IgD-negative memory B cell (primary cell): ENCODE measurements at regions not wholly inside any gene's neighbourhood (a gene's known extent, or its start where the extent isn't known, plus 50 kb on each side); places are given as distances from the start of the nearest gene placed in this dataset.

Experiments used
- H3K27ac Mint-ChIP-seq, 3 donors: one replicate each; pipeline ENCODE4 v1.8.0; 2020 to 2022; ENCODE audit warnings: mild to moderate bottlenecking in 3 of 3, mixed read lengths in 3 of 3, moderate library complexity in 1 of 3
- H3K27me3 Mint-ChIP-seq: one replicate; pipeline ENCODE4 v1.8.0; 2021; ENCODE audit warnings: mixed read lengths
- H3K36me3 Mint-ChIP-seq: one replicate; pipeline ENCODE4 v1.8.0; 2020; ENCODE audit warnings: mild to moderate bottlenecking, mixed read lengths
- H3K4me1 Mint-ChIP-seq, 3 donors: one replicate each; pipeline ENCODE4 v1.8.0; 2020 to 2022; ENCODE audit warnings: mixed read lengths in 3 of 3, mild to moderate bottlenecking in 1 of 3
- H3K4me3 Mint-ChIP-seq, 4 donors: one replicate each; pipeline ENCODE4 v1.8.0; 2020 to 2022; ENCODE audit warnings: mild to moderate bottlenecking in 4 of 4, mixed read lengths in 4 of 4, moderate library complexity in 3 of 4
- H3K9me3 Mint-ChIP-seq, 3 donors: one replicate each; pipeline ENCODE4 v1.8.0; 2020 to 2021; ENCODE audit warnings: mixed read lengths in 3 of 3, mild to moderate bottlenecking in 1 of 3

- H3K36me3 Mint-ChIP-seq = no peaks in the 10 kb centered on the region
- H3K27me3 Mint-ChIP-seq = peaks cover 8% of the 10 kb centered on the region
- H3K4me1 Mint-ChIP-seq = peaks cover 0 to 2% (median 2%) of the 10 kb centered on the region in 3 donors
- H3K27ac Mint-ChIP-seq = no peak overlapping the region
- H3K9me3 Mint-ChIP-seq = peaks cover 0 to 2% (median 0%) of the 10 kb centered on the region in 3 donors
- H3K4me3 Mint-ChIP-seq = no peak overlapping the region
Measured at GRCh38 chr4:128565054-128565453, 244.4 kb upstream of the JADE1 start.

- Mint-ChIP-seq H3K4me3 (no peak overlapping the region), H3K27me3 (peaks cover 8% of the 10 kb centered on the region), H3K9me3 (peaks cover 0 to 2% (median 0%) of the 10 kb centered on the region in 3 donors), H3K4me1 (peaks cover 0 to 2% (median 2%) of the 10 kb centered on the region in 3 donors), H3K36me3 (no peaks in the 10 kb centered on the region), H3K27ac (no peak overlapping the region)
Measured at GRCh38 chr4:128564081-128564630, 245.3 kb upstream of the JADE1 start.

- Mint-ChIP-seq H3K9me3 (peaks cover 0 to 2% (median 0%) of the 10 kb centered on the region in 3 donors), H3K4me3 (no peak overlapping the region), H3K36me3 (no peaks in the 10 kb centered on the region), H3K4me1 (peaks cover 0 to 2% (median 2%) of the 10 kb centered on the region in 3 donors), H3K27me3 (peaks cover 6% of the 10 kb centered on the region), H3K27ac (no peak overlapping the region)
Measured at GRCh38 chr4:128560754-128561495, 248.6 kb upstream of the JADE1 start.

GRCh38 chr4:128558896-128559679, 250.4 kb upstream of the JADE1 start:
- Mint-ChIP-seq H3K27me3 (peaks cover 7% of the 10 kb centered on the region), H3K4me1 (peaks cover 0 to 2% (median 0%) of the 10 kb centered on the region in 3 donors), H3K36me3 (no peaks in the 10 kb centered on the region), H3K27ac (no peak overlapping the region), H3K4me3 (no peak overlapping the region), H3K9me3 (peaks cover 0 to 2% (median 0%) of the 10 kb centered on the region in 3 donors)

GRCh38 chr4:128556756-128557155, 252.7 kb upstream of the JADE1 start:
- Mint-ChIP-seq H3K27ac (no peak overlapping the region), H3K4me1 (peaks cover 6 to 12% (median 7%) of the 10 kb centered on the region in 3 donors), H3K4me3 (no peak overlapping the region), H3K36me3 (no peaks in the 10 kb centered on the region), H3K9me3 (peaks cover 0 to 2% (median 0%) of the 10 kb centered on the region in 3 donors), H3K27me3 (peaks cover 15% of the 10 kb centered on the region)

GRCh38 chr4:128553686-128554515, 255.6 kb upstream of the JADE1 start:
- no peaks in the 10 kb centered on the region for H3K36me3 Mint-ChIP-seq
- H3K27me3 Mint-ChIP-seq = peaks cover 16% of the 10 kb centered on the region
- H3K9me3 Mint-ChIP-seq = peaks cover 0 to 2% (median 0%) of the 10 kb centered on the region in 3 donors
- peak overlapping the region in 1 of 3 donors; percentile 94 for H3K27ac Mint-ChIP-seq
- H3K4me1 Mint-ChIP-seq = peaks cover 6 to 12% (median 6%) of the 10 kb centered on the region in 3 donors
- peak overlapping the region; percentile 89 to 97 (median 95) for H3K4me3 Mint-ChIP-seq

GRCh38 chr4:128552586-128552907, 257.0 kb upstream of the JADE1 start:
- Mint-ChIP-seq H3K27me3 (peaks cover 16% of the 10 kb centered on the region), H3K36me3 (no peaks in the 10 kb centered on the region), H3K4me3 (peak overlapping the region; percentile 89 to 97 (median 95)), H3K4me1 (peaks cover 6 to 12% (median 6%) of the 10 kb centered on the region in 3 donors), H3K27ac (peak overlapping the region in 1 of 3 donors; percentile 94), H3K9me3 (peaks cover 0 to 2% (median 0%) of the 10 kb centered on the region in 3 donors)

- Mint-ChIP-seq H3K4me3 (no peak overlapping the region), H3K36me3 (no peaks in the 10 kb centered on the region), H3K4me1 (peaks cover 6 to 12% (median 6%) of the 10 kb centered on the region in 3 donors), H3K27me3 (peaks cover 20% of the 10 kb centered on the region), H3K9me3 (peaks cover 0 to 2% (median 0%) of the 10 kb centered on the region in 3 donors), H3K27ac (no peak overlapping the region)
Measured at GRCh38 chr4:128551280-128551679, 258.2 kb upstream of the JADE1 start.

- Mint-ChIP-seq H3K36me3 (no peaks in the 10 kb centered on the region), H3K4me3 (no peak overlapping the region), H3K9me3 (peaks cover 0 to 2% (median 0%) of the 10 kb centered on the region in 3 donors), H3K27me3 (peaks cover 20% of the 10 kb centered on the region), H3K4me1 (peaks cover 6 to 12% (median 6%) of the 10 kb centered on the region in 3 donors), H3K27ac (no peak overlapping the region)
Measured at GRCh38 chr4:128550060-128550459, 259.4 kb upstream of the JADE1 start.

- no peaks in the 10 kb centered on the region for H3K36me3 Mint-ChIP-seq
- no peak overlapping the region for H3K27ac Mint-ChIP-seq
- H3K4me1 Mint-ChIP-seq = peaks cover 6 to 12% (median 6%) of the 10 kb centered on the region in 3 donors
- H3K27me3 Mint-ChIP-seq = peaks cover 20% of the 10 kb centered on the region
- no peak overlapping the region for H3K4me3 Mint-ChIP-seq
- peaks cover 0 to 2% (median 0%) of the 10 kb centered on the region in 3 donors for H3K9me3 Mint-ChIP-seq
Measured at GRCh38 chr4:128549636-128550035, 259.9 kb upstream of the JADE1 start.

GRCh38 chr4:128548381-128548780, 260.8 kb upstream of the PGRMC2 start:
- Mint-ChIP-seq H3K4me3 (no peak overlapping the region), H3K36me3 (no peaks in the 10 kb centered on the region), H3K9me3 (peaks cover 0 to 2% (median 0%) of the 10 kb centered on the region in 3 donors), H3K4me1 (peaks cover 4 to 6% (median 5%) of the 10 kb centered on the region in 3 donors), H3K27me3 (peaks cover 15% of the 10 kb centered on the region), H3K27ac (no peak overlapping the region)

- no peaks in the 10 kb centered on the region for H3K4me1 Mint-ChIP-seq
- no peak overlapping the region for H3K27ac Mint-ChIP-seq
- H3K4me3 Mint-ChIP-seq = no peak overlapping the region
- peaks cover 2% of the 10 kb centered on the region for H3K36me3 Mint-ChIP-seq
- H3K9me3 Mint-ChIP-seq = no peaks in the 10 kb centered on the region
- H3K27me3 Mint-ChIP-seq = peaks cover 4% of the 10 kb centered on the region
Measured at GRCh38 chr4:128544272-128544671, 256.7 kb upstream of the PGRMC2 start.

GRCh38 chr4:128543696-128544095, 256.1 kb upstream of the PGRMC2 start:
- H3K9me3 Mint-ChIP-seq = no peaks in the 10 kb centered on the region
- no peak overlapping the region for H3K27ac Mint-ChIP-seq
- H3K36me3 Mint-ChIP-seq = peaks cover 2% of the 10 kb centered on the region
- H3K4me3 Mint-ChIP-seq = no peak overlapping the region
- no peaks in the 10 kb centered on the region for H3K4me1 Mint-ChIP-seq
- peaks cover 3% of the 10 kb centered on the region for H3K27me3 Mint-ChIP-seq

GRCh38 chr4:128542047-128542446, 254.4 kb upstream of the PGRMC2 start:
- Mint-ChIP-seq H3K4me3 (no peak overlapping the region), H3K9me3 (no peaks in the 10 kb centered on the region), H3K27ac (no peak overlapping the region), H3K36me3 (peaks cover 2% of the 10 kb centered on the region), H3K4me1 (no peaks in the 10 kb centered on the region), H3K27me3 (peaks cover 2% of the 10 kb centered on the region)
